Right ventricle myocardium superior (tissue), 1 donor: ENCODE measurements at regions not wholly inside any gene's neighbourhood (a gene's known extent, or its start where the extent isn't known, plus 50 kb on each side); places are given as distances from the start of the nearest gene placed in this dataset.
A peak's percentile ranks its signal among the peaks of the same experiment; 100 is the strongest.

ENCODE experiments used
- ATAC-seq: fragments of 200-7000 bp; cut with Tn5 transposase; one replicate; pipeline ENCODE4 v1.9.1; 2020; ENCODE audit warnings: mild to moderate bottlenecking; ENCODE audit not compliant: poor library complexity
- DNase-seq: peaks from one replicate; pipeline ENCODE4 v3.0.0-alpha.2; 2020
- intact Hi-C: fragments of 100-400 bp; cut with DNase I; formaldehyde crosslinking; loops from one replicate; pipeline ENCODE4 v1.11.2; 2022
- donor health status: DM: no; HTN: yes; CAD: no; lungs with severe emphysema.

DNA sequence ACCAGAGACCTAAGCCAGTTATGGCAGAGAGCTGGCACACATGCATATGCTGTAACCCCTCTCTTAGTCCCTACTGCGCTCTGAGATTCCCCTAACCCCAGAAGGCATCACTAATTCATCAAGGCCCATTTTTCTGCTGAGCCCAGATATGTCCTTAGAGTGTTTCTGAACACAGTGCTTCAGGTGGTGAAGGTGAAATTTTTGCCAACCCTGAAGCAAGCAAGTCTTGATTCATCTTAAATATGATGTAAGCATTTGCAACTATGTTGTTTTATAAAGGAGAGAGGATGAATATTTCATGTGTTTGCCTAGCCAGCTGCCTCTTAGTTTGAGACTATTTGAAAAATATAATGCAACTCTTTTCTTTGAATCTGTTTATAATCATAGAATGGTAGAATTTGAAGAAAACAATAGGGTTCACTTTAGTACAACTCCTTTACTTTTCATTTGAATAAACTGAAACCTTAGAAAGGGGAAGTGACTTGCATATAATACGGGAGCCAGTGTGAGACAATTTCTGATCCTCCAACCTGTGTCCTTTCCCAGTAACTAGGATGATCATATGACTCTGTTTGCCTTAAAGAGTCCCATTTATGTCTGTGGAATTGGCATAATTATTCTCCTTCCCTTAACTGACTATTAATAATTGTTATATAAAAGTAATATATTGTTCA is 194.3 kb upstream of the MTNR1B start:
- no peak for DNase-seq
- no peak for ATAC-seq
- intact Hi-C loops = no loop called here

- DNase-seq = no peak
- peak; percentile 70 for ATAC-seq
- intact Hi-C loops = no loop called here
These were observed 192.8 kb upstream of the MTNR1B start for GRCh38 chr11:92776676-92777075.

GRCh38 chr11:92779746-92780145 is 189.7 kb upstream of the MTNR1B start:
- DNase-seq (no peak), ATAC-seq (no peak)
- intact Hi-C loops = no loop called here

- DNase-seq (no peak), ATAC-seq (no peak)
- intact Hi-C loops = no loop called here
These were observed 188.3 kb upstream of the MTNR1B start for GRCh38 chr11:92781151-92781550.

DNA sequence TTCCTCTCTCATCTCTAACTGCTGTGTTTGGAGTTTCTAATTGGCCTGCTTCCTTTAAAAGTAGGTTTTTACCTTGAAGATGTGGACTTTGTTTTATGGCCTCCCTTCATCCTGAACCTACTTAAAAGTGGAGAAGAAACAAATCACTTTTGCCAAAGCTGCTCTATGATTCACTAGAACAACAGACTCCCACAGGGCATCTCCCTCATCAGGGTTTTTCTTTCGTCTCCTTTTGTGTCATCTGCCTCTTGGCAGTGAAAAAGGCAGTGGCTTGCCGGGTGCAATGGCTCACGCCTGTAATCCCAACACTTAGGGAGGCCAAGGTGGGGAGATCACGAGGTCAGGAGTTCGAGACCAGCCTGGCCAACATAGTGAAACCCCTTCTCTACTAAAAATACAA is 186.6 kb upstream of the MTNR1B start:
- intact Hi-C loops = no loop called here
- ATAC-seq (no peak), DNase-seq (no peak)

DNA sequence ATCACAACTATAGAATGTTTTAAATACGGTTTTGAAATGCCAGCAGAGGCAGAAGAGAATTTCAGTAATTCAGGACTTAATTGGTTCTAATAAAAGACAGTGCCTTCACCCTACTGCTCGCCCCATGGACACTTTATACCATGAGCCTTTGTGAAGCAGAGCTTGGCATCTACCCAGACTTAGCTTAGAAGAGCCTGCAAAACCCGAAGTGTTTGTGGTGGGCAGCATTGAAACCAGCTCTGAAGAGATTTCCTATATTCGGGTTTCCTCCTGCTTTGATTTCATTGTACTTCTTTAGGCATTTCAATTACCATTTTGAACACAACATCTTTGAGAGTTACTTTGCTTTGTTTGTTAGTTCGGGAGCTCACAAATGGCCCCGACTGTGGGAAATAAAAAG is 185.1 kb upstream of the MTNR1B start:
- intact Hi-C loops = no loop called here

DNA sequence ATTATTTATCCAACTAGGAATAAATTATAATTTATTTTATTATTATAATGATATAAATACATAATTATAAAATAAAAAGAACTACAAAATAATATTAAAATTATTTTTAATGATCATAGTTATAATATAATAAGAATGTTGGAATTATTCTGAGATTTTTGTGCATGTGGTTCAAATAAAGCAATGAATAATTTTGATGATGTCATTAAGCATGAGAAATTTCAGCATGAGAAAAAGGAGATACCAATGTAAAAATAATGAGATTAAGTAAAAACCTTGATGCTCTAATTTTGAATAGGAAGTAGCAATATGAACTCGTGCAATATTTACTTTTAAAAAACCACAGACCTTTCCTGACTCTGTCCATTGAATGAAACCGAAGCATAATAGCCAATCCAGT is 181.8 kb upstream of the MTNR1B start:
- no peak for ATAC-seq
- DNase-seq = no peak
- intact Hi-C loops = no loop called here

More for the DNA sequence above, 185.1 kb upstream of the MTNR1B start:
- DNase-seq = no peak
- no peak for ATAC-seq

- intact Hi-C loops = no loop called here
- DNase-seq (no peak), ATAC-seq (no peak)
These were observed 179.7 kb upstream of the MTNR1B start for GRCh38 chr11:92789761-92790160.

- ATAC-seq = no peak
- intact Hi-C loops = no loop called here
- no peak for DNase-seq
These were observed 179.1 kb upstream of the MTNR1B start for GRCh38 chr11:92790366-92790765.

DNA sequence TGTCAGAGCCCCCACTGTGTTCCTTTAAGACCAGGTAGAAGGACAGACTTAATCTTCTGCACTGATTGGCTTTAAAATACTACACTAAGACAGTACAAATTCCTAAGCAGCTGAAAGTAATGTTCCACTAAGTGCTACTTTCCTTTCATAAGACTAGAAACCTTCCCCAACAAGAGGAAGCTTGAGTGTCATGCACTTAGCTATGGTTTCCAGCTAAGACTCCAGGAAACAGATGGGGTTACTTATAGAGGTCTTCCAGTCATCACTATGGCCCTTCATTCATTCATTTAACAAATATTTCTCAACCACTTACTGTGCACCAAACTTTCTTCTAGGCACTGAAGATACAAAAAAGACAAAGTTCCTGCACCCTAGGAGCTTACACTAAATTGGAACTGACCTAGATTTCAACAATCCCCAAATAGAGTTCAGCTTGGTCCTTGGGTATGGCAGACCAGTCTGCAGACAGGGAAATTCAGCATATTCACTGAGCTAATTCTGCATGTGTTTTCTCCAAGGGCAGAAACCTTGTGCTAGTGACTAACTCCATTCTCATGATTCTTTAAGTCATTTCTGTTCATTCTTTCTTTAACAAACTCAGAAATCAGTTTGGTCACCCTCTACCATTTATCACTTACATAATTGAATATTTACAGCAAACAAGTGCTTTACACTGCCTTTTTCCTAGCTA is 178.4 kb upstream of the MTNR1B start:
- no peak for ATAC-seq
- intact Hi-C loops = no loop called here

GRCh38 chr11:92791886-92792285 is 177.6 kb upstream of the MTNR1B start:
- intact Hi-C loops = no loop called here
- no peak for DNase-seq
- ATAC-seq = no peak

More for the DNA sequence above, 178.4 kb upstream of the MTNR1B start:
- DNase-seq = no peak

DNA sequence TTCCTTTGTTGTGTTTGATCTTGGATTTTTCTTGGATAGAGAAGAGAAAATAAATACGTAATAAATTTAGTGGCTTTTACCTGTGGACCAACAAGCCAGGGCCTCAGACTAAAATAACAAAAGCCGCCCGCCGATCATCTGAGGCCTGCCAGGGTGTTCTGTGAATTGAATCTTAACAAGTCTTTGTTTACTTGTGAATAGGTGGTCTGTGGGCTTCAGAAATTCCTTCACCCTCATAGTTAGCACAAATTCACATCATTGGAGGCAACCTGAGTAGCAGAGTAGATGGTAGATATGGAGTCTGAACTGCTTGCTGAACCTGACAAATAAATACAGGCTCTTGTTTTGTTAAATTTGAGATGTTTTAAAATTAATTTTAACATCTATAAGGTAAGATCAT is 176.3 kb upstream of the MTNR1B start:
- DNase-seq (no peak), ATAC-seq (no peak)
- intact Hi-C loops = no loop called here

- ATAC-seq = no peak
- intact Hi-C loops = no loop called here
- DNase-seq = no peak
These were observed 174.7 kb upstream of the MTNR1B start for GRCh38 chr11:92794783-92795182.

DNA sequence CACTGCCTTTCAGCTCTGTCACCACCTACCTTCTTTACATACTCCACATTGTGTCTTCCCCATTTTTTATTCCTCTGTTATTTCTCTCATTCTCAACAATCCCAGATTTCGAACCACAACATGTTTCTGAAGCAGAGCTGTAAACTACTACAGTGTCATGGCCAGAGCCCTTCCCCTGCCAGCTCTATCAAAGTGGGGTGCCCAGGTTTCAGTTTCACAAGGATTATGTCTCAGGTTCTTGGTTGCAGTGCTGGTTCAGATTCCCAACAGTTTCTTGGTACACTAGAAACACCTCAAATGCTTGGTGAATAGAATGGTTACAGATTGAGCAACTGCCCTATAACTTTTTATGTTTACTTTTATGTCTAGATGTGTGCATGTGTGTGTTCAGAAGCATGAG is 172.7 kb upstream of the MTNR1B start:
- ATAC-seq (no peak), DNase-seq (no peak)
- intact Hi-C loops = no loop called here

GRCh38 chr11:92797874-92798273 is 171.6 kb upstream of the MTNR1B start:
- DNase-seq (no peak), ATAC-seq (no peak)
- intact Hi-C loops = no loop called here

DNA sequence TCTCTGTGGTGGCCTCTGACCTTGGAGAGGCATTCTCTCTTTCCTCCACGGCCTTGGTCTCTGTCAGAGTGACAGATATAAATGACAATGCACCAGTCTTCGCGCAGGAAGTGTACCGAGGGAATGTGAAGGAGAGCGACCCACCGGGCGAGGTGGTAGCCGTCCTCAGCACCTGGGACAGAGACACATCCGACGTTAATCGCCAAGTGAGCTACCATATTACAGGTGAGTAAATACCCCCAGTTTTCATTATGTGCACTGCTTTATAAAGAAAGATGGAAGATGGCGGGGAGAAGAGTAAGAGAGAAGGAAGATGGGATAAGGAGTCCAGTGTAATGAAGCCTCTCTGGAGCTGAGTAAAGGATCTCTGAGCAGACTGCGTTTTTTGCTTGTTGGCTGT is 167.8 kb upstream of the MTNR1B start:
- intact Hi-C loops = no loop called here
- ATAC-seq (no peak), DNase-seq (no peak)

- no peak for ATAC-seq
- no peak for DNase-seq
- intact Hi-C loops = no loop called here
These were observed 166.8 kb upstream of the MTNR1B start for GRCh38 chr11:92802644-92803043.

- intact Hi-C loops = no loop called here
- no peak for ATAC-seq
- DNase-seq = no peak
These were observed 166.1 kb upstream of the MTNR1B start for GRCh38 chr11:92803391-92803790.

- intact Hi-C loops = no loop called here
- ATAC-seq (no peak), DNase-seq (no peak)
These were observed 165.0 kb upstream of the MTNR1B start for GRCh38 chr11:92804388-92804966.

DNA sequence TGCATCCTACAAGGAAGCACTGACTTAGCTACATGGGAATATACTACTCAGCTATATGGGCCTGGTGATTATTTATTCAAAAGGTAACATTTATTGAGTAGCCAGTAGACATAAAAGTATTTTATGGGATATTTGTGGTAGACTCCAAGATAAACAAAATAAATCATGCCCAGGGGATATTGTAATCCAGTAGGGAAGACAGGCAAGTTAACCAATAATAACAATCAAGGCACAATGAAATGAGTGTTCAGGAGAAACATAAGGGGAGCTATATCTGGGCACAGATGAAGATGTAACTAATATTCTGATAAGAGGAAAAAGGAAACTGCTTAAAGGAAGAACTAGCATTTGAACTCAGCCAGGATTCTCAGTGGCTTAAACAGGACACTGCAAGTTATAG is 161.4 kb upstream of the MTNR1B start:
- ATAC-seq (no peak), DNase-seq (no peak)
- intact Hi-C loops = no loop called here
